ENCODE measurements at regions not wholly inside any gene's neighbourhood (a gene's known extent, or its start where the extent isn't known, plus 50 kb on each side); places are given as distances from the start of the nearest gene placed in this dataset.

DNA sequence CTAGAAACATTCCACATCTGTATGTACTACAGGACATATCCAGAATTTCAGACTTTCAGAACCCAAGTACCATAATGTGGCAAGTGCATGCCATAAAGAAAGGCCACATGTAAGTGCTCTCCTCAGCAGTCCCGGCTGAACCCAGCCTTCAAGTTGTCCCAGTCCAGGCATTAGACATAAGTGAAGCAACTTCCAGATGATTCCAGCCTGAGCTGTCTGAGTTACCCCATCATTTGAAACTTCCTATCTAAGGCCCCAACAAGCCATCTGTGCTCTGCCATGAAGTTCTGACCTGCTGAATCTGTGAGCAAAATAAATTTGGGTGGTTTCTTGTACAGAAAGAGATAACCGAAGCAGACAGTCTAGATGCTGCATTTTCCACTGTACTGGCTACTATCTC, 218.8 kb downstream of the IPMK start (continued):
- TF ChIP-seq, protein P1, sequence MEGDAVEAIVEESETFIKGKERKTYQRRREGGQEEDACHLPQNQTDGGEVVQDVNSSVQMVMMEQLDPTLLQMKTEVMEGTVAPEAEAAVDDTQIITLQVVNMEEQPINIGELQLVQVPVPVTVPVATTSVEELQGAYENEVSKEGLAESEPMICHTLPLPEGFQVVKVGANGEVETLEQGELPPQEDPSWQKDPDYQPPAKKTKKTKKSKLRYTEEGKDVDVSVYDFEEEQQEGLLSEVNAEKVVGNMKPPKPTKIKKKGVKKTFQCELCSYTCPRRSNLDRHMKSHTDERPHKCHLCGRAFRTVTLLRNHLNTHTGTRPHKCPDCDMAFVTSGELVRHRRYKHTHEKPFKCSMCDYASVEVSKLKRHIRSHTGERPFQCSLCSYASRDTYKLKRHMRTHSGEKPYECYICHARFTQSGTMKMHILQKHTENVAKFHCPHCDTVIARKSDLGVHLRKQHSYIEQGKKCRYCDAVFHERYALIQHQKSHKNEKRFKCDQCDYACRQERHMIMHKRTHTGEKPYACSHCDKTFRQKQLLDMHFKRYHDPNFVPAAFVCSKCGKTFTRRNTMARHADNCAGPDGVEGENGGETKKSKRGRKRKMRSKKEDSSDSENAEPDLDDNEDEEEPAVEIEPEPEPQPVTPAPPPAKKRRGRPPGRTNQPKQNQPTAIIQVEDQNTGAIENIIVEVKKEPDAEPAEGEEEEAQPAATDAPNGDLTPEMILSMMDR (IDR thresholded peaks at IDR 0.05) = no peak
- TF ChIP-seq CHD2 (IDR thresholded peaks at IDR 0.05; ENCODE audit: low read length, partially characterized antibody) = no peak
- no peak for TF ChIP-seq TEAD4 (IDR thresholded peaks at IDR 0.05; ENCODE audit: borderline replicate concordance, insufficient read depth)
- TF ChIP-seq FOXM1 (IDR thresholded peaks at IDR 0.05; ENCODE audit: low read depth) = no peak

DNA sequence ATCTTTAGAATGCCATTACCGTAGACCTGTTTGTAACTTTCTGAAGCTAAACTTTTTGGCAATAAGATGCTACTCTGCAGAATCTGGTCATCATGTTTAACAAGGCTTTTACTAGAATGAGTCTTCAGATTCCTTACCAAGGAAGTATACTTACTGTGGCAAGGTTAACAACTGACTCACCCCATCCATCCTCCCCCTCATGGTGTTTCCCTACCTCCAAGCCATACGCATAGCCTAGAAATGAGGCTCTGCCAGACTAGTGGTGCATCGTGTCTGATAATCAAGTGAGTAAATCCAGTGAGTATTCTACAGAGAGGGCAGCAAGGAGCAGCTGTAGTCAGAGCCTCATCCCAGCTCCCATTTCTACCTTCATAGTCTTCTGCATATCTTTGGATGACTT, 223.6 kb downstream of the IPMK start:
- ChIA-PET POLR2A (no interaction called here), CTCF (interaction anchor here (0.5 kb wide), 1 partner anchor 36 kb away, joined by 3 read pairs; no protein-coding TSS in a partner anchor)
- Histone ChIP-seq H3K79me2 (ENCODE audit: insufficient read depth) (no peaks in the 10 kb centered on the region), H3F3A (replicated peaks; ENCODE audit: insufficient read depth) (no peaks in the 10 kb centered on the region), H3K4me2 (no peak overlapping the region), H3K27ac (ENCODE audit: low read depth in 2 of 2, low read length in 1 of 2) (no peak overlapping the region), H3K9me3 (no peaks in the 10 kb centered on the region), H3K36me3 (replicated peaks in 1 of 2; ENCODE audit: control insufficient read depth in 1 of 2, insufficient read depth in 2 of 2, low read length in 1 of 2) (no peaks in the 10 kb centered on the region), H2AFZ (ENCODE audit: low read depth) (no peak overlapping the region), H3K9me2 (no peaks in the 10 kb centered on the region), H4K20me1 (ENCODE audit: insufficient read depth) (no peaks in the 10 kb centered on the region), H3K4me1 (ENCODE audit: control insufficient read depth in 1 of 2, insufficient read depth in 2 of 2, low read depth in 1 of 2, low read length in 1 of 2) (no peaks in the 10 kb centered on the region), H3K27me3 (ENCODE audit: insufficient read depth) (no peaks in the 10 kb centered on the region), H3K9ac (no peak overlapping the region), H3K4me3 (ENCODE audit: low read depth in 2 of 2, low read length in 1 of 2) (no peak overlapping the region)
- DNase-seq = no peak
- TF ChIP-seq POLR2AphosphoS5 (IDR thresholded peaks at IDR 0.05; ENCODE audit: low read depth, low read length) = no peak
- TF ChIP-seq FOSL2 (IDR thresholded peaks at IDR 0.05; ENCODE audit: borderline replicate concordance, low read depth) = peak; percentile 28; the same call in 1 of the 2 replicates
- peak; percentile 23; the same call in 1 of the 2 replicates for TF ChIP-seq TCF12 (IDR thresholded peaks at IDR 0.05)
- 0 out of 2 replicates have a peak, but pooled peaks have one; percentile 23 for TF ChIP-seq JUND (IDR thresholded peaks at IDR 0.05)
- TF ChIP-seq, protein P2, sequence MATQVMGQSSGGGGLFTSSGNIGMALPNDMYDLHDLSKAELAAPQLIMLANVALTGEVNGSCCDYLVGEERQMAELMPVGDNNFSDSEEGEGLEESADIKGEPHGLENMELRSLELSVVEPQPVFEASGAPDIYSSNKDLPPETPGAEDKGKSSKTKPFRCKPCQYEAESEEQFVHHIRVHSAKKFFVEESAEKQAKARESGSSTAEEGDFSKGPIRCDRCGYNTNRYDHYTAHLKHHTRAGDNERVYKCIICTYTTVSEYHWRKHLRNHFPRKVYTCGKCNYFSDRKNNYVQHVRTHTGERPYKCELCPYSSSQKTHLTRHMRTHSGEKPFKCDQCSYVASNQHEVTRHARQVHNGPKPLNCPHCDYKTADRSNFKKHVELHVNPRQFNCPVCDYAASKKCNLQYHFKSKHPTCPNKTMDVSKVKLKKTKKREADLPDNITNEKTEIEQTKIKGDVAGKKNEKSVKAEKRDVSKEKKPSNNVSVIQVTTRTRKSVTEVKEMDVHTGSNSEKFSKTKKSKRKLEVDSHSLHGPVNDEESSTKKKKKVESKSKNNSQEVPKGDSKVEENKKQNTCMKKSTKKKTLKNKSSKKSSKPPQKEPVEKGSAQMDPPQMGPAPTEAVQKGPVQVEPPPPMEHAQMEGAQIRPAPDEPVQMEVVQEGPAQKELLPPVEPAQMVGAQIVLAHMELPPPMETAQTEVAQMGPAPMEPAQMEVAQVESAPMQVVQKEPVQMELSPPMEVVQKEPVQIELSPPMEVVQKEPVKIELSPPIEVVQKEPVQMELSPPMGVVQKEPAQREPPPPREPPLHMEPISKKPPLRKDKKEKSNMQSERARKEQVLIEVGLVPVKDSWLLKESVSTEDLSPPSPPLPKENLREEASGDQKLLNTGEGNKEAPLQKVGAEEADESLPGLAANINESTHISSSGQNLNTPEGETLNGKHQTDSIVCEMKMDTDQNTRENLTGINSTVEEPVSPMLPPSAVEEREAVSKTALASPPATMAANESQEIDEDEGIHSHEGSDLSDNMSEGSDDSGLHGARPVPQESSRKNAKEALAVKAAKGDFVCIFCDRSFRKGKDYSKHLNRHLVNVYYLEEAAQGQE (IDR thresholded peaks at IDR 0.05; ENCODE audit: low read depth, low read length) = no peak
- TF ChIP-seq RFX5 (IDR thresholded peaks at IDR 0.05; ENCODE audit: low read length) = no peak
- WGBS (ENCODE audit: low lambda C conversion rate) = 30% methylated on average over 3 of the region's 3 CpGs

DNA sequence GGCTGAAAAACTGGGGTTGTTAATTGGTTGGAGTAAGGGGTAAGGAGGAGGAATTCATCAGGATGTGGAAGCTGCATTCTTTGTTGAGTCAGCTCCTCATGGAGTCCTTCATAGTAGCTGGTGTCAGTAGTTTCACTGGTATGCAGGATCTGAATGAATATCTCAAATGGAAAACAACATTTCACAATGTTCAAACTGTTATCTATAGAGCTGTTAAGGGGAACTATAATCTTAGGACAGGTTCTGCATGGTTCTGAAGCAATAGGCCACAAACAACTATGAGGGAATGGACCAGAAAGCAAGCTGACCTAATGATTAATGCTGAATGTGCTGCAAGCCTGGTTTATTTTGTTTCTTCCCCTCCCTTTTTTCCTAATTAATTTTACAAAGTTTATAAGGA, 225.8 kb downstream of the IPMK start:
- Histone ChIP-seq H3K9me2 (no peaks in the 10 kb centered on the region), H3K27ac (ENCODE audit: low read depth in 2 of 2, low read length in 1 of 2) (no peak overlapping the region), H3K9me3 (no peaks in the 10 kb centered on the region), H4K20me1 (ENCODE audit: insufficient read depth) (no peaks in the 10 kb centered on the region), H3K4me2 (no peak overlapping the region), H3K4me3 (ENCODE audit: low read depth in 2 of 2, low read length in 1 of 2) (no peak overlapping the region), H3K27me3 (ENCODE audit: insufficient read depth) (no peaks in the 10 kb centered on the region), H2AFZ (ENCODE audit: low read depth) (no peak overlapping the region), H3K36me3 (replicated peaks in 1 of 2; ENCODE audit: control insufficient read depth in 1 of 2, insufficient read depth in 2 of 2, low read length in 1 of 2) (no peaks in the 10 kb centered on the region), H3K79me2 (ENCODE audit: insufficient read depth) (no peaks in the 10 kb centered on the region), H3F3A (replicated peaks; ENCODE audit: insufficient read depth) (no peaks in the 10 kb centered on the region), H3K9ac (no peak overlapping the region), H3K4me1 (ENCODE audit: control insufficient read depth in 1 of 2, insufficient read depth in 2 of 2, low read depth in 1 of 2, low read length in 1 of 2) (no peaks in the 10 kb centered on the region)
- TF ChIP-seq RFX5 (IDR thresholded peaks at IDR 0.05; ENCODE audit: low read length) = no peak
- TF ChIP-seq, protein P3, sequence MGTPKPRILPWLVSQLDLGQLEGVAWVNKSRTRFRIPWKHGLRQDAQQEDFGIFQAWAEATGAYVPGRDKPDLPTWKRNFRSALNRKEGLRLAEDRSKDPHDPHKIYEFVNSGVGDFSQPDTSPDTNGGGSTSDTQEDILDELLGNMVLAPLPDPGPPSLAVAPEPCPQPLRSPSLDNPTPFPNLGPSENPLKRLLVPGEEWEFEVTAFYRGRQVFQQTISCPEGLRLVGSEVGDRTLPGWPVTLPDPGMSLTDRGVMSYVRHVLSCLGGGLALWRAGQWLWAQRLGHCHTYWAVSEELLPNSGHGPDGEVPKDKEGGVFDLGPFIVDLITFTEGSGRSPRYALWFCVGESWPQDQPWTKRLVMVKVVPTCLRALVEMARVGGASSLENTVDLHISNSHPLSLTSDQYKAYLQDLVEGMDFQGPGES (IDR thresholded peaks at IDR 0.05; ENCODE audit: low read depth, low read length) = no peak
- TF ChIP-seq, protein P4, sequence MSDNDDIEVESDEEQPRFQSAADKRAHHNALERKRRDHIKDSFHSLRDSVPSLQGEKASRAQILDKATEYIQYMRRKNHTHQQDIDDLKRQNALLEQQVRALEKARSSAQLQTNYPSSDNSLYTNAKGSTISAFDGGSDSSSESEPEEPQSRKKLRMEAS (IDR thresholded peaks at IDR 0.05; ENCODE audit: low read depth) = no peak
- TF ChIP-seq, protein P5, sequence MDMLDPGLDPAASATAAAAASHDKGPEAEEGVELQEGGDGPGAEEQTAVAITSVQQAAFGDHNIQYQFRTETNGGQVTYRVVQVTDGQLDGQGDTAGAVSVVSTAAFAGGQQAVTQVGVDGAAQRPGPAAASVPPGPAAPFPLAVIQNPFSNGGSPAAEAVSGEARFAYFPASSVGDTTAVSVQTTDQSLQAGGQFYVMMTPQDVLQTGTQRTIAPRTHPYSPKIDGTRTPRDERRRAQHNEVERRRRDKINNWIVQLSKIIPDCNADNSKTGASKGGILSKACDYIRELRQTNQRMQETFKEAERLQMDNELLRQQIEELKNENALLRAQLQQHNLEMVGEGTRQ (IDR thresholded peaks at IDR 0.05; ENCODE audit: borderline replicate concordance, low read depth, low read length) = no peak
- no peak for TF ChIP-seq TCF12 (IDR thresholded peaks at IDR 0.05)
- no peak for TF ChIP-seq TAF1 (IDR thresholded peaks at IDR 0.05; ENCODE audit: borderline replicate concordance, low read depth, low read length)
- no peak for TF ChIP-seq MXI1 (IDR thresholded peaks at IDR 0.05; ENCODE audit: low read depth, low read length)
- TF ChIP-seq YY1 (IDR thresholded peaks at IDR 0.05; ENCODE audit: low read depth) = no peak
- no peak for TF ChIP-seq RCOR1 (IDR thresholded peaks at IDR 0.05; ENCODE audit: low read length)
- CTCF ChIA-PET = no interaction called here
- DNase-seq = no peak
- POLR2A ChIA-PET = no interaction called here
